Epithelial cell of prostate (primary cell): ENCODE measurements at regions not wholly inside any gene's neighbourhood (a gene's known extent, or its start where the extent isn't known, plus 50 kb on each side); places are given as distances from the start of the nearest gene placed in this dataset.
"Not testable (repeated sequence)": the region's sequence is repeated elsewhere in the genome, so short reads cannot be mapped to it uniquely, and the experiment has no call there.

Source experiments
- DNase-seq: peaks from one replicate; pipeline ENCODE4 v3.0.0-alpha.2; 2011; ENCODE audit warnings: low read depth, low spot score
- H3K27ac ChIP-seq: fragments of 450-650 bp; 2 replicates; pipeline ENCODE4 v1.5.1; 2017; ENCODE audit warnings: mild to moderate bottlenecking

DNA sequence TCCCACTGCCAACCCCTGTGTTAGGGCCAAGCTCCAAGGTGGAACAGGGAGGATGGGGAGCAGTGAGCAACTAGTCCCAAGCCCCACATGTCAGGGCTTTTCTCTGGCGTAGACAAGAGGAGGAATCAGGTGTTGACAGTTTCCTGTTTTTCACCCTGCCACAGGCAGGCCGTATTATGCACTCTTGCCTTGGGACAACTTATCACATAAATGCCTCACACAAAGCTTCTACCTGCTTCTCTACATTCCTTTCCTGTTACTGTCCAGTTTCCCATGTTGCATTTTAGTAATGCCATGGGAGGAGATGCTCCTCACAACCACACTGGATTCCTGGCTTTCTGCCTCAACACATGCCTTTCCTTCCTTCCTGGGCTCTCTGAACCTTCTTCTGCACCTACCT is 381.2 kb upstream of the ATP11B start:
- peak overlapping the region; percentile 70 for H3K27ac ChIP-seq
- peak; percentile 75 for DNase-seq

DNA sequence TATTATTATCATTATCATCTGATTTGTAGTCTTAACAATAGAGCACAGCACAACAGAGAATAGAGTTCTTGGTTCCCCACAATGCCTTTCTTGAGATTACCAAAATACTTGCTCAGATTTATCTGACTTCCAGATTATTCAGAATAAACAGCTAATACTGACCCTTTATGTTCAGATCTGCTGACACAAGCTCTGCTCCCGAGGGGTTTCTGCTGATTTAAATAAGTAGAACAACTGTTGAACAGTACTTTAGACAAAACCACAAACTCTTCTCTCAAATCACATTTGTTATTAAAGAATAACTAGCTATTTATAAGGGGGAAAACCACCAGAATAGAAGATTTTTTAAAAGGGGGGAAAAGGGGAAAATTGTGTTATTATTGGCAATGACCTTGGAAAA is 380.2 kb upstream of the ATP11B start:
- no peak for DNase-seq
- H3K27ac ChIP-seq, result no peak overlapping the region

GRCh38 chr3:182413682-182414081 is 379.6 kb upstream of the ATP11B start:
- H3K27ac ChIP-seq, result no peak overlapping the region
- DNase-seq, result no peak

DNA sequence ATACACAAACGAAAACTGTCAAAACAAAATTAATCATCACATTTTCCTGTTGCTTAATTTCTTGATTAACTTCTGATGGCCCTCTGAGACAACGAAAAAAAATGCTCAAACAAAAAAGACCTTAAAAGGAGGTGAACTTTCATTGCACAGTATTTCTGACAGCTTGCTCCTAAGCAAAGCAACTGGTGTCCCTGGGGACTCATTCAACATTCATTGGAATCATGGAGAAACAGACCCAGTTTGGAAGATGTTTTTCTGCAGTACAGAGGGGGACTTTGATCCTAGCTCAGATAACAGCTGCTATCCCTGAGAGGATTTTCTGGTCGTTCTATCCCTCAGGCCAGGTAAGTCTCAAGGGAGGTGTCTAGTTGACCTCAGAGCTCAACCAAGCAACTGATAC is 378.7 kb upstream of the ATP11B start:
- no peak overlapping the region for H3K27ac ChIP-seq
- DNase-seq, result no peak

- no peak for DNase-seq
- no peak overlapping the region for H3K27ac ChIP-seq
Observed at GRCh38 chr3:182420741-182421140, 372.6 kb upstream of the ATP11B start.

DNA sequence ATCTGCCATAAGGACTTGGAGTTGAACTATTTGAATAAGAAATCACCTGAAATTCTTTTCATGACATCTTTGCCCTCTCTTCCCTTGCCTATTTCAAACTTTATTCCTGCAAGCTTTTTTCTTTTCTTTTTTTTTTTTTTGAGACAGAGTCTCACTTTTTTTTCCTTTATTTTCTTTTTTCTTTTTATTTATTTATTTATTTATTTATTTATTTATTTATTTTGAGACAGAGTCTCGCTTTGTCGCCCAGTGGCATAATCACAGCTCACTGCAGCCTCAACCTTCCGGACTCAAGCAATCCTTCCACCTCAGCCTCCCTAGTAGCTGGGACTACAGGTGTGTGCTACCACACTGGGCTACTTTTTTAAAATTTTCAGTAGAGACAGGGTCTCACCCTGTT is 369.3 kb upstream of the ATP11B start:
- H3K27ac ChIP-seq, result no peak overlapping the region
- DNase-seq, result no peak

GRCh38 chr3:182425926-182426718 is 367.2 kb upstream of the ATP11B start:
- not testable (repeated sequence) for H3K27ac ChIP-seq, DNase-seq

- not testable (repeated sequence) for H3K27ac ChIP-seq, DNase-seq
Observed at GRCh38 chr3:182431972-182432371, 361.3 kb upstream of the ATP11B start.

DNA sequence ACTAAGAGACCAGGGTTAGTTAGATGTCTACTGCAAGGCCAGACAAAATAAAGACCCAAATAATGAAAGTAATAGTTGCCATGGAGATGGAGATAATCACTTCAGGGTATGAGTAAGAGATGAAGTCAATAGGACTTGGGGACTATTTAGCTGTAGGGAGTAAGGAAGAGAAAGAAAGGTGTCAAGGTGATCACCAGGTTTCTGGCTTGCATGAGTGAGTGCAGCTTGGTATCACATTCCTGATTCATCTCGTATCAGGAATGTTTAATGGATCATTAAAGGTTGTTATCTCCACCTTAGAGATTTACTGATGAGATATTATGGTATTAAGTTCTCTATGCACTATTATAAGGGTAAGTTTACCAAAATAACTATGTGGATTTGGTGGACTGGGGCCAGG is 357.4 kb upstream of the ATP11B start:
- DNase-seq, result no peak
- no peak overlapping the region for H3K27ac ChIP-seq

DNA sequence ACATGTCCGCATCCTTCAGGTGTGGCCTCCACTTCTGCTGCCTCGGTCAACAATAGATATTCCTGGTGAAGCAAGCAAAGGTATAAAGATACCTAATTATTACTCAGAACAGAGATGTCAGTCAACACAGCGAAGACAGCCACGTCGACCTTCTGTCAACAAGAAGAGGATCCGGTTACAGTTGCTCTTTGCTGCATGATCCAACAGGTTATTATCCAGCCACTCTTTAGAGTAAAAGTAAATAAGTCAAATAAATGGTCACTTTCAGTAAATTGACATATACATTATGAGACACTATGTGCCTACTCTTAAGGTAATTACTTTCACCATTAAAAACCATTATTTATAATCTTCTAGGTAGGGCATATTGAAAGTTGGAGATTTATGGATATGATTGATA is 356.8 kb upstream of the ATP11B start:
- no peak overlapping the region for H3K27ac ChIP-seq
- DNase-seq, result peak; percentile 37

DNA sequence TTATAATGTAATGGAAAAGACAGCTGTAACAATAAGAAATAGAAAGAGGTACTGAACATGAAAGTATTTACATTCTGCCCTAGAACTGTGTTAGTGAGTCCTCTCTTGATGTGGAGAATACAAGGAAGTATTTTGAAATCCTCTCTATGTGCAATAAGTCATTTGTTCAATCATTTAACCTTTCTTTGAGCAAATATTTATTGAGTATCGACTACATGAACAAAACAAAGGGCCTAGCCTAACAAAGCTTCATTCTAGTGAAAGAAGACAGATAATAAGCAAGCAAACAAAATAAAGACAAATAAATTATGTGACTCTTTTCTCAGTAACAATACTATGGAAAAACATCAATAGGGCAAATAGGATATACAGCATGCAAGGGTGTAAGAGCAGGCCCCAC is 354.9 kb upstream of the ATP11B start:
- no peak for DNase-seq
- H3K27ac ChIP-seq, result no peak overlapping the region

DNA sequence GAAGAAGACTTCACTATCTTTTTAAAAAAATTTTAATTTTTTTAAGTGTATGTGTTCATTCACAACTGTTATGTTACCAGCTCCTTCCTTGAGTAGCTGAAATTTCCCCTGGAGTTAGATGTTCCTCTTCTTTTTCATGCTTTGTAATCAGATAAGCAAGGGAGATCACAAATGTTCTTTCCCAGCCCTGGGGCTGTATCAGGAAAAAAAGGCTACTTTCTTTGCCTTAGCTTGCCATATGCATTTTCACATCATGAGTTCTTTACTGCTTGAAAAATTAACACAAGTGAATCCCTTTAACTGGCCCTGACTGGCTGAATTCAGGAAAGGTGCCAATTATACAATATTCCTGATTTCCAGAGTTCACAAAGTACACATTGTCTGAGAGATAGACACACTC is 353.2 kb upstream of the ATP11B start:
- no peak for DNase-seq

GRCh38 chr3:182445576-182445975 is 347.7 kb upstream of the ATP11B start:
- no peak overlapping the region for H3K27ac ChIP-seq
- no peak for DNase-seq

More for the DNA sequence above, 353.2 kb upstream of the ATP11B start:
- no peak overlapping the region for H3K27ac ChIP-seq

DNA sequence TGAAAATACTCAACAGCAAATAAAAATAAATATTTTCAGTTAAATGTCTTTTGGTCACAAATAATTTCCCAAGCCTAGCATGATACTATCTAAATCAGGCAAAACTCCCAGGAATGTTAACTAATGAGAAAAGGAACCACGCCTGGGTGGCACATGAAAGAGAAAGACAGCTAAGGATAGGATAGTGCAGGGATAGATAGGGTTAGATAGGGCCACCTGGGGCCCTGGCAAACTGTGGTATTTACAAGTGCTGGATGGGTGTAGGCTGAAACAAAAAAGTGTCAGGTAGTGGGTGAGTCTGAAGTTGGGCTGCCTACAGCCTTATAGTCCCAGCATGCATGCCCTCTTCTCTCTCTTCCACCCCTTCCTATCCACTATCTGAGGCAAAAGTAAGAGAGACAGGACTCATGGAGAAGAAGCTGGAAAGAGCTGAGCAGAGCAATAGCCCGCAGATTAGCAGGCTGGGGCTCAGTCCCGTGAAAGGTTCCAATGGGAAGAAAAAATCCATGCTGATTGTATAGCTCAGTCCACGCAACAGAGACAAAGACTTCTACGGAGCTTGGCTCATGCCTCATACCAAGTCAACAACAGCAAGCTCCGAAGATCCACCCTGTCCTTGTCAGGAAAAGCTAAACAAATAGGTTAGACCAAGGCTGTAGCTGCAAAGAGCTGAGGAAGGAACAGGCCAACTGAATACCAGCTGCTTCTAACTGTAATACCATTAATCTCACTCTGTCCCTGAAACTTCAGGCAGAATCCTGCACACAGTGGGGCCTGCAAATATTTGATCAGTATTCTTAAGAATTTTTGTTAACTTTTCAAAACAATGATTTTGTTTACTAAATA is 342.1 kb upstream of the ATP11B start:
- DNase-seq, result no peak
- no peak overlapping the region for H3K27ac ChIP-seq

GRCh38 chr3:182451871-182452270 is 341.4 kb upstream of the ATP11B start:
- no peak overlapping the region for H3K27ac ChIP-seq
- DNase-seq, result no peak

DNA sequence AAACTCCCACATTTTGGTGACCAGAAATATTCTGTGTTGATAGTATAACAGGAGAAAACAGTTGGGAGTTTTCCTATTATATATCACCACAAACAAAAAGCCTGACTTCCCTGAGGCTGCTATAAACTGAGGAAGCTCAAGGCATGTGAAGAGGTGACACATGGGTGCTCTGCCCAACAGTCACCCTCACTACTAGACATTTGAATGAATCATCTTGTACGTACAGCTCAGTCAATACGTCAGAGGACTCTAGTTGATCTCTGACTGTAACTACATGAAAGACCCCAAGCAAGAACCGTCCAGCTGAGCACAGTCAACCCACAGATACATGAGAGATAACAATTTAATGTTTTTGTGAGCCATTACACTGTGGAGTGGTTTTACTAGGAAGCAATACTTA is 338.3 kb upstream of the ATP11B start:
- DNase-seq, result no peak
- H3K27ac ChIP-seq, result no peak overlapping the region

GRCh38 chr3:182460303-182460702 is 333.0 kb upstream of the ATP11B start:
- no peak overlapping the region for H3K27ac ChIP-seq
- no peak for DNase-seq

GRCh38 chr3:182462152-182462551 is 331.2 kb upstream of the ATP11B start:
- no peak overlapping the region for H3K27ac ChIP-seq
- no peak for DNase-seq

GRCh38 chr3:182464513-182465145 is 328.7 kb upstream of the ATP11B start:
- no peak overlapping the region for H3K27ac ChIP-seq
- DNase-seq, result no peak

- no peak overlapping the region for H3K27ac ChIP-seq
- no peak for DNase-seq
Observed at GRCh38 chr3:182465301-182466185, 327.8 kb upstream of the ATP11B start.
